ENCODE measurements at regions not wholly inside any gene's neighbourhood (a gene's known extent, or its start where the extent isn't known, plus 50 kb on each side); places are given as distances from the start of the nearest gene placed in this dataset.

DNA sequence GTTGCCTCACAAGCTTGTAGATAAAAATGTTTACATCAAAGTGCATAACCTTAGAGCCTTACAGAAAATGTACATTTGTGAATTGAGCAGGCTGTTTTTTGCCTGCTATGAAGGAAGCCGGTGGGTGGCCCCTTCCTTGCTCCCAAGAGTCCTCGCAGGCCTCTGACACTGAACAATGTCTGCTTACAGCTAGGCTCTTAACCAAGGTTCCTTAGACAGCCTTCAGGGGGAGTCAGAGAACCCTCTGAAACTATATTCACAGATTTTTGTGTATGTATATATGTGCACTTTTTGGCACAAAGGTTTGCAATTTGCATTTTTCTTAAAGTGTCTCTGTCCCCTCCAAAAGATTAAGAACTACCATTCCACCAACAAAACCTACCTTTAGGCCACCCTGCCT, 282.6 kb downstream of the BARHL2 start:
- TF ChIP-seq, protein P1, sequence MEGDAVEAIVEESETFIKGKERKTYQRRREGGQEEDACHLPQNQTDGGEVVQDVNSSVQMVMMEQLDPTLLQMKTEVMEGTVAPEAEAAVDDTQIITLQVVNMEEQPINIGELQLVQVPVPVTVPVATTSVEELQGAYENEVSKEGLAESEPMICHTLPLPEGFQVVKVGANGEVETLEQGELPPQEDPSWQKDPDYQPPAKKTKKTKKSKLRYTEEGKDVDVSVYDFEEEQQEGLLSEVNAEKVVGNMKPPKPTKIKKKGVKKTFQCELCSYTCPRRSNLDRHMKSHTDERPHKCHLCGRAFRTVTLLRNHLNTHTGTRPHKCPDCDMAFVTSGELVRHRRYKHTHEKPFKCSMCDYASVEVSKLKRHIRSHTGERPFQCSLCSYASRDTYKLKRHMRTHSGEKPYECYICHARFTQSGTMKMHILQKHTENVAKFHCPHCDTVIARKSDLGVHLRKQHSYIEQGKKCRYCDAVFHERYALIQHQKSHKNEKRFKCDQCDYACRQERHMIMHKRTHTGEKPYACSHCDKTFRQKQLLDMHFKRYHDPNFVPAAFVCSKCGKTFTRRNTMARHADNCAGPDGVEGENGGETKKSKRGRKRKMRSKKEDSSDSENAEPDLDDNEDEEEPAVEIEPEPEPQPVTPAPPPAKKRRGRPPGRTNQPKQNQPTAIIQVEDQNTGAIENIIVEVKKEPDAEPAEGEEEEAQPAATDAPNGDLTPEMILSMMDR (IDR thresholded peaks at IDR 0.05 in 4 of 5, conservative IDR thresholded peaks at IDR 0.05 in 1 of 5), result no peak
- TF ChIP-seq POLR2A (IDR thresholded peaks at IDR 0.05), result no peak
